ENCODE measurements at regions not wholly inside any gene's neighbourhood (a gene's known extent, or its start where the extent isn't known, plus 50 kb on each side); places are given as distances from the start of the nearest gene placed in this dataset.

DNA sequence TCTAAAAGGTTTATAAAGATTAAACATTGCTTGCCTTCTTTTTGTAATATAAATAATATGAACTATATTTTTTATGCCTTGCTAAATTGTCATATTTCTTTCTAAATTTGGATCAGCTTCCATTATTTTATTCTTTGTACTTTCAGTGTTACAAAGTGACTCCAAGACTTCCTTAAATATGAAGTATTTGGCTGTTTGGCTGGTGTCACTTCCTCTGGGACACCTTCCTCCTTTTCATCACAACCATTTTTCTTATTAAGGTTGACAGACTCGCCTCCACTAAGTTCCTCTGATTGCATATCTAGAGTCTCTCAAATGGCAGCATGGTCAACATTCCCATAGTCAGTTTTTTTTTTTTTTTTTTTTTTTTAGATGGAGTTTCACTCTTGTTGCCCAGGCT is 73.8 kb upstream of the SLC1A1 start:
- TF ChIP-seq, protein P1, sequence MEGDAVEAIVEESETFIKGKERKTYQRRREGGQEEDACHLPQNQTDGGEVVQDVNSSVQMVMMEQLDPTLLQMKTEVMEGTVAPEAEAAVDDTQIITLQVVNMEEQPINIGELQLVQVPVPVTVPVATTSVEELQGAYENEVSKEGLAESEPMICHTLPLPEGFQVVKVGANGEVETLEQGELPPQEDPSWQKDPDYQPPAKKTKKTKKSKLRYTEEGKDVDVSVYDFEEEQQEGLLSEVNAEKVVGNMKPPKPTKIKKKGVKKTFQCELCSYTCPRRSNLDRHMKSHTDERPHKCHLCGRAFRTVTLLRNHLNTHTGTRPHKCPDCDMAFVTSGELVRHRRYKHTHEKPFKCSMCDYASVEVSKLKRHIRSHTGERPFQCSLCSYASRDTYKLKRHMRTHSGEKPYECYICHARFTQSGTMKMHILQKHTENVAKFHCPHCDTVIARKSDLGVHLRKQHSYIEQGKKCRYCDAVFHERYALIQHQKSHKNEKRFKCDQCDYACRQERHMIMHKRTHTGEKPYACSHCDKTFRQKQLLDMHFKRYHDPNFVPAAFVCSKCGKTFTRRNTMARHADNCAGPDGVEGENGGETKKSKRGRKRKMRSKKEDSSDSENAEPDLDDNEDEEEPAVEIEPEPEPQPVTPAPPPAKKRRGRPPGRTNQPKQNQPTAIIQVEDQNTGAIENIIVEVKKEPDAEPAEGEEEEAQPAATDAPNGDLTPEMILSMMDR (IDR thresholded peaks at IDR 0.05): no peak
- no peak for TF ChIP-seq EZH2 (IDR thresholded peaks at IDR 0.05; ENCODE audit: borderline replicate concordance, insufficient read depth, low read depth, low read length, poor library complexity, severe bottlenecking)

Measured in B cell (primary cell).